ENCODE measurements at regions not wholly inside any gene's neighbourhood (a gene's known extent, or its start where the extent isn't known, plus 50 kb on each side); places are given as distances from the start of the nearest gene placed in this dataset.

DNA sequence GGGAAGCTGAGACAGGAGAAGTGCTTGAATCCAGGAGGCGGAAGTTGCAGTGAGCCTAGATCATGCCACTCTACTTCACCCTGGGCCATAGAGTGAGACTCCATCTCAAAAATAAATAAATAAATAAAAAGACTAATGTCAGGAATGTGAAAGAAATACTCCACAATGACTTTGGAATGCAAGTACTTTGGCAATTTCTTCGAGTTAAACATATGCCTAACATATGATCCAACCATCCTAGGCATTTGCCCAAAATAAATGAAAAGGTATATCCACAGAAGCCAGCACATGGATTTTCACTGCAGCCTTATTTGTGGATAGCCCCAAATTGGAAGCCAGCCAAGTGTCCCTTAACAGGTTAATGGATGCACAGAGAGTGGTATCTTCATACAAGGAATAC is 357.9 kb upstream of the TMEM132C start:
- Histone ChIP-seq H3K36me3 (no peaks in the 10 kb centered on the region), H3K4me3 (no peak overlapping the region), H3K27me3 (replicated peaks; ENCODE audit: insufficient read depth) (no peaks in the 10 kb centered on the region), H3K9me3 (no peaks in the 10 kb centered on the region), H3K4me1 (ENCODE audit: control insufficient read depth in 1 of 2, low read depth in 2 of 2) (no peaks in the 10 kb centered on the region), H3K27ac (no peak overlapping the region)
- no peak for ATAC-seq (ENCODE audit: insufficient number of reproducible peaks, low FRiP score, low read depth)
- TF ChIP-seq, protein P1, sequence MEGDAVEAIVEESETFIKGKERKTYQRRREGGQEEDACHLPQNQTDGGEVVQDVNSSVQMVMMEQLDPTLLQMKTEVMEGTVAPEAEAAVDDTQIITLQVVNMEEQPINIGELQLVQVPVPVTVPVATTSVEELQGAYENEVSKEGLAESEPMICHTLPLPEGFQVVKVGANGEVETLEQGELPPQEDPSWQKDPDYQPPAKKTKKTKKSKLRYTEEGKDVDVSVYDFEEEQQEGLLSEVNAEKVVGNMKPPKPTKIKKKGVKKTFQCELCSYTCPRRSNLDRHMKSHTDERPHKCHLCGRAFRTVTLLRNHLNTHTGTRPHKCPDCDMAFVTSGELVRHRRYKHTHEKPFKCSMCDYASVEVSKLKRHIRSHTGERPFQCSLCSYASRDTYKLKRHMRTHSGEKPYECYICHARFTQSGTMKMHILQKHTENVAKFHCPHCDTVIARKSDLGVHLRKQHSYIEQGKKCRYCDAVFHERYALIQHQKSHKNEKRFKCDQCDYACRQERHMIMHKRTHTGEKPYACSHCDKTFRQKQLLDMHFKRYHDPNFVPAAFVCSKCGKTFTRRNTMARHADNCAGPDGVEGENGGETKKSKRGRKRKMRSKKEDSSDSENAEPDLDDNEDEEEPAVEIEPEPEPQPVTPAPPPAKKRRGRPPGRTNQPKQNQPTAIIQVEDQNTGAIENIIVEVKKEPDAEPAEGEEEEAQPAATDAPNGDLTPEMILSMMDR (IDR thresholded peaks at IDR 0.05): no peak
- DNase-seq (ENCODE audit: low spot score): no peak

- ATAC-seq (ENCODE audit: insufficient number of reproducible peaks, low FRiP score, low read depth): no peak
- no peaks in the 10 kb centered on the region for H3K27me3 ChIP-seq (replicated peaks; ENCODE audit: insufficient read depth)
Observed at GRCh38 chr12:127911291-127911690, 355.7 kb upstream of the TMEM132C start.

DNA sequence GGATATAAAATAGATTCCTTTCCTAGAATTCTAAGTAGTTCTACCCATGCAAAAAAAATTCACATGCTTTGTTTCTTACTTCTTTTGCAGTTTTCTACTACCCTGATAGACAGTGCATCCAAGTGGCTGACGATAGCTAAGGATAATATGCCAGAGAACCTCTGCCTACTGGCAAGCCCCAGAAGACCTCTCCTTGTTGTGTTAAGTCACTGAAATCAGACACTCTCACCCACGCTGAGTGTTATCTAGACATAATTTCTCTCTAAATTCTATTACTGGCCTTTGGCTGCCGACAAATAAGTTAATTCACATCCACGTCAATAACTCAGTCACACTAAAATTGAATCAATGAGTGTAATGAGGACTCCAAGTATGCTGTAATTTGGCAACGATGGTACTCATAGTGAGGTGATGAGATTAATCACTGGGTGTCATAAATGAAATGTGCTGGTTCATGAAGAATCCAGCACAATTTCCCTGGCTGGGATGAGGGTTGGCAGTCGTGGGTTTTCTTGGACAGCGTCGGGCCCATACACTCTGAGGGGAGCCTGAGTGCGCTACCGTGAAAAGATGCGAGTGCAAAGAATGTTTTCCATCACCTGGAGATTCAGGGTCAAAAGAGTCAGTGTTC is 354.8 kb upstream of the TMEM132C start:
- Histone ChIP-seq H3K27me3 (replicated peaks; ENCODE audit: insufficient read depth) (no peaks in the 10 kb centered on the region), H3K4me1 (ENCODE audit: control insufficient read depth in 1 of 2, low read depth in 2 of 2) (no peaks in the 10 kb centered on the region), H3K36me3 (no peaks in the 10 kb centered on the region), H3K9me3 (no peaks in the 10 kb centered on the region), H3K27ac (no peak overlapping the region), H3K4me3 (no peak overlapping the region)
- no peak for DNase-seq (ENCODE audit: low spot score)
- ATAC-seq (ENCODE audit: insufficient number of reproducible peaks, low FRiP score, low read depth): no peak
- TF ChIP-seq, protein P1 (IDR thresholded peaks at IDR 0.05): no peak

More at GRCh38 chr12:127911291-127911690, 355.7 kb upstream of the TMEM132C start:
- no peak overlapping the region for H3K27ac ChIP-seq
- TF ChIP-seq, protein P1 (IDR thresholded peaks at IDR 0.05): no peak
- H3K4me3 ChIP-seq: no peak overlapping the region
- no peaks in the 10 kb centered on the region for H3K36me3 ChIP-seq
- no peak for DNase-seq (ENCODE audit: low spot score)
- H3K9me3 ChIP-seq: no peaks in the 10 kb centered on the region
- no peaks in the 10 kb centered on the region for H3K4me1 ChIP-seq (ENCODE audit: control insufficient read depth in 1 of 2, low read depth in 2 of 2)

DNA sequence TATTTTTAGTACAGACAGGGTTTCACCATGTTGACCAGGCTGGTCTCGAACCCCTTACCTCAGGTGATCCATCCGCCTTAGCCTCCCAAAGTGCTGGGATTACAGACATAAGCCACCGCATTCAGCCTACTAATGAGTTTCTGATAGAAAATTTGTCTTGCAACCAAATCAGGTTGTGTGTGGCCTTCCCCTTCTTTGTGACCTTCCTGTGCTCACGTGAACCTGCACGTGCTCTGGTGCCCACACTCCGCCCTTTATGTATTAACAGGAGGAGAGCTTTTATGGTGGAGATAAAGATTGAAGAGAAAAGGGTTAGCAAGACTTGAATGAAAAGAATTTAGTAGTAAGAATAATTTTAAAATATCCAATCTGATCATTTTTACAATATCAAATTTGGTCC is 343.5 kb upstream of the TMEM132C start:
- ATAC-seq (ENCODE audit: insufficient number of reproducible peaks, low FRiP score, low read depth) (no peak), DNase-seq (ENCODE audit: low spot score) (no peak)
- H3K27me3 ChIP-seq (replicated peaks; ENCODE audit: insufficient read depth): no peaks in the 10 kb centered on the region
- H3K27ac ChIP-seq: no peak overlapping the region
- TF ChIP-seq, protein P1 (IDR thresholded peaks at IDR 0.05): no peak
- H3K9me3 ChIP-seq: no peaks in the 10 kb centered on the region
- no peak overlapping the region for H3K4me3 ChIP-seq
- H3K36me3 ChIP-seq: no peaks in the 10 kb centered on the region
- H3K4me1 ChIP-seq (ENCODE audit: control insufficient read depth in 1 of 2, low read depth in 2 of 2): peaks cover 9 to 22% of the 10 kb centered on the region in 2 donors

DNA sequence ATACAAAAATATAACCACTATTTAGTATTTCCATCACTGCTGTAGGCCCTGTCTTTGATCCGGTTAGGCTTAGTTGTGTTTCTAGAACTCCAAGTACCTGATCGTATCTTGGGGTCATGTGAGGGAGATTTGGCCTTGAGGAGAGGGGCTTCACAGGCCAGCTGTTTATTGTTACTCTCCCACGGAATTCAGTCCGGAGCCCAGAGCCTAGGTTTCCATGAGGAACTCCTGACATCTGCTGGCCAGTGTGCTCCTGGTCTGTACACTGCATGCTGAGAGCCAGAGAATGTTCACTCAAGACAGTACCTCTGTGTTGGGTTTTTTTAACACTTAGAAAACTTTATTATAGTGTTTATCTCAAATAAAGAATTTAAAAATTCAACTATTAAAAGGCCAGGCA is 341.0 kb upstream of the TMEM132C start:
- no peak for ATAC-seq (ENCODE audit: insufficient number of reproducible peaks, low FRiP score, low read depth)
- Histone ChIP-seq H3K27ac (no peak overlapping the region), H3K36me3 (no peaks in the 10 kb centered on the region), H3K4me1 (ENCODE audit: control insufficient read depth in 1 of 2, low read depth in 2 of 2) (peaks cover 27 to 44% of the 10 kb centered on the region in 2 donors), H3K9me3 (no peaks in the 10 kb centered on the region), H3K27me3 (replicated peaks; ENCODE audit: insufficient read depth) (no peaks in the 10 kb centered on the region), H3K4me3 (no peak overlapping the region)
- DNase-seq (ENCODE audit: low spot score): no peak
- TF ChIP-seq, protein P1 (IDR thresholded peaks at IDR 0.05): peak; percentile 62
